ENCODE measurements at regions not wholly inside any gene's neighbourhood (a gene's known extent, or its start where the extent isn't known, plus 50 kb on each side); places are given as distances from the start of the nearest gene placed in this dataset.
A peak's percentile ranks its signal among the peaks of the same experiment; 100 is the strongest.
"Not testable (repeated sequence)": the region's sequence is repeated elsewhere in the genome, so short reads cannot be mapped to it uniquely, and the experiment has no call there.

GRCh38 chr11:100442017-100442416, 245.1 kb upstream of the ARHGAP42 start:
- CTCF ChIA-PET, result interaction anchor here (0.6 kb wide), 1 partner anchor 60 kb away, joined by 3 read pairs; no protein-coding TSS in a partner anchor

GRCh38 chr11:100445231-100445735, 241.8 kb upstream of the ARHGAP42 start:
- peak; percentile 30; the same call in 1 of the 2 replicates for TF ChIP-seq CTCF (IDR thresholded peaks at IDR 0.05)
- TF ChIP-seq TCF7L2 (IDR thresholded peaks at IDR 0.05; ENCODE audit: low read depth, low read length), result no peak
- TF ChIP-seq POLR2AphosphoS5 (IDR thresholded peaks at IDR 0.05; ENCODE audit: low read depth, low read length), result no peak
- no peak for TF ChIP-seq SIN3A (IDR thresholded peaks at IDR 0.05; ENCODE audit: borderline replicate concordance, insufficient read depth, low read depth, low read length)
- TF ChIP-seq REST (IDR thresholded peaks at IDR 0.05; ENCODE audit: insufficient read depth in 1 of 2, low read depth in 2 of 2, low read length in 1 of 2), result no peak
- intact Hi-C loops (cut with micrococcal nuclease; ENCODE audit: unreplicated experiment), result no loop called here
- H3K36me3 ChIP-seq (ENCODE audit: control insufficient read depth, insufficient read depth, low read length), result no peaks in the 10 kb centered on the region
- ATAC-seq, result peak; percentile 48; the same call in 1 of the 2 replicates
- no peak overlapping the region for H3K4me3 ChIP-seq (ENCODE audit: low read depth in 2 of 2, low read length in 2 of 2)
- no TSS peak for BruUV-seq (replicated peaks)
- ChIA-PET CTCF (no interaction called here), POLR2A (no interaction called here)
- H3K4me1 ChIP-seq (ENCODE audit: control insufficient read depth, insufficient read depth, low read length), result no peaks in the 10 kb centered on the region
- H3K27ac ChIP-seq (ENCODE audit: low read length), result no peak overlapping the region
- DNase-seq (ENCODE audit: low read depth, low spot score), result no peak
- H3K27me3 ChIP-seq (ENCODE audit: control insufficient read depth, insufficient read depth, low read length), result no peaks in the 10 kb centered on the region
- in situ Hi-C loops (cut with HindIII; ENCODE audit: low pct_unique_long_range_greater_than_20kb, low sequenced_read_pairs), result no loop called here
- H3K9me3 ChIP-seq (ENCODE audit: control insufficient read depth, insufficient read depth, low read depth, low read length), result no peaks in the 10 kb centered on the region

More at GRCh38 chr11:100442017-100442416, 245.1 kb upstream of the ARHGAP42 start:
- Histone ChIP-seq H3K4me3 (ENCODE audit: low read depth in 2 of 2, low read length in 2 of 2) (no peak overlapping the region), H3K27me3 (ENCODE audit: control insufficient read depth, insufficient read depth, low read length) (no peaks in the 10 kb centered on the region), H3K9me3 (ENCODE audit: control insufficient read depth, insufficient read depth, low read depth, low read length) (no peaks in the 10 kb centered on the region), H3K27ac (ENCODE audit: low read length) (no peak overlapping the region), H3K4me1 (ENCODE audit: control insufficient read depth, insufficient read depth, low read length) (no peaks in the 10 kb centered on the region), H3K36me3 (ENCODE audit: control insufficient read depth, insufficient read depth, low read length) (no peaks in the 10 kb centered on the region)
- POLR2A ChIA-PET, result no interaction called here
- intact Hi-C loops (cut with micrococcal nuclease; ENCODE audit: unreplicated experiment) (no loop called here), in situ Hi-C loops (cut with HindIII; ENCODE audit: low pct_unique_long_range_greater_than_20kb, low sequenced_read_pairs) (no loop called here)
- no TSS peak for BruUV-seq (replicated peaks)
- no peak for DNase-seq (ENCODE audit: low read depth, low spot score)
- no peak for TF ChIP-seq POLR2AphosphoS5 (IDR thresholded peaks at IDR 0.05; ENCODE audit: low read depth, low read length)
- no peak for TF ChIP-seq SIN3A (IDR thresholded peaks at IDR 0.05; ENCODE audit: borderline replicate concordance, insufficient read depth, low read depth, low read length)
- TF ChIP-seq REST (IDR thresholded peaks at IDR 0.05; ENCODE audit: insufficient read depth in 1 of 2, low read depth in 2 of 2, low read length in 1 of 2), result no peak
- no peak for TF ChIP-seq CTCF (IDR thresholded peaks at IDR 0.05)
- no peak for TF ChIP-seq TCF7L2 (IDR thresholded peaks at IDR 0.05; ENCODE audit: low read depth, low read length)
- no peak for ATAC-seq

GRCh38 chr11:100451801-100452460, 235.2 kb upstream of the ARHGAP42 start:
- intact Hi-C loops (cut with micrococcal nuclease; ENCODE audit: unreplicated experiment); H3K4me3 ChIP-seq (ENCODE audit: low read depth in 2 of 2, low read length in 2 of 2); H3K4me1 ChIP-seq (ENCODE audit: control insufficient read depth, insufficient read depth, low read length); ATAC-seq; H3K36me3 ChIP-seq (ENCODE audit: control insufficient read depth, insufficient read depth, low read length); POLR2A ChIA-PET; H3K27me3 ChIP-seq (ENCODE audit: control insufficient read depth, insufficient read depth, low read length); H3K27ac ChIP-seq (ENCODE audit: low read length); CTCF ChIA-PET; in situ Hi-C loops (cut with HindIII; ENCODE audit: low pct_unique_long_range_greater_than_20kb, low sequenced_read_pairs); DNase-seq (ENCODE audit: low read depth, low spot score); H3K9me3 ChIP-seq (ENCODE audit: control insufficient read depth, insufficient read depth, low read depth, low read length); BruUV-seq (replicated peaks): not testable (repeated sequence)

Data from Panc1 (cell line).